Esophagus muscularis mucosa (tissue), 2 donors: ENCODE measurements at regions not wholly inside any gene's neighbourhood (a gene's known extent, or its start where the extent isn't known, plus 50 kb on each side); places are given as distances from the start of the nearest gene placed in this dataset.

Source experiments
- POLR2A ChIP-seq: fragments of 450-650 bp; IDR thresholded peaks from one replicate; pipeline ENCODE4 v1.6.1; 2017; ENCODE audit warnings: antibody characterized with exemption, moderate library complexity, mild to moderate bottlenecking, low read depth
- POLR2AphosphoS5 ChIP-seq, 2 donors: sonication (generic); formaldehyde crosslinking; IDR thresholded peaks; one replicate each; pipeline ENCODE4 v1.6.1; 2017; ENCODE audit warnings: antibody characterized with exemption in 2 of 2

DNA sequence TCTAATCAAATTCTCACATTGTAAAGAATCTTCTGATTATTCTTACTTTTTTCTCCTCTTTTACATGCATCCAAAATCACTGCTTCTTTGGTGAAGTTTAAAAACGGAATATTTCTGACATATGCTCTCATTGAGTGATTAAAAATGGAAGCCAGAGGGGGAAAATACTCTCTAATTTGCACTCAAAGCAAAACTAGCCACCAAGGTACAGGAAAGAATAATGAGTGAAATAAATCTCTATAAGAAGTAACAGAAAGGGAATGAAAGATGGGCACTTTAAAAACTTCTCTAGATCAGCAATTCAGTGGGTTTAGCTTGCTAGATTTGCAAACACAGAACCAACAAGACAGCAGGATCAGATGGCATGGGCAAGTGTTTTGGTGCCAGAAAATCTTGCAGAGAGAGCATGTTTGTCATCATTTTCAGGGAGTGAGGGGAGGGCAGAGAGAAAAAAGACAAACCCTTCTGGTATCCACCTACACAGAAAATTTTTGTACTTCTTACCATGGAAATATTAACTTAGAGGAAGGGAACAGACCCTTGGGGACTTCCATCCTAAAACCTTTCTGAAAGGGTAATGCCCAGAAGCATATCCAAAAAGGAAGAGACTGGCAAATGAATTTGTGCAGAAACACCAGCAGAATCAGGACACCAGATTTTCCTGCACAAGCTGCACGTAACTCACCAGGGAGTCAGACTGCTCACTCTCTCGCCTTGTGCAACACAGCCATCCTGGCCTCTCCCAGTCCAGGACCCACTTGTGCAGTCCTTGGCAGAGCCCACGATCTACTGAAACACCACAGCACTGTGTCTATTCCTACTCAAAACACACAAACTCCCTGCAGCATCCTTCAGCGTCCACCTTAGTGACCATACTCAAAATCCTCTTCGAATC, 270.2 kb upstream of the PRDM1 start:
- TF ChIP-seq POLR2A, result no peak
- no peak for TF ChIP-seq POLR2AphosphoS5 (IDR thresholded peaks at IDR 0.05)
